T-cell (primary cell): ENCODE measurements at regions not wholly inside any gene's neighbourhood (a gene's known extent, or its start where the extent isn't known, plus 50 kb on each side); places are given as distances from the start of the nearest gene placed in this dataset.

Experiments used
- ATAC-seq, 4 experiments: fragments of 200-7000 bp in 3 of 4; fragments of 150-1000 bp in 1 of 4; cut with Tn5 transposase; replicated peaks in 1 of 4; 1 replicate in 3 of 4; 2 replicates in 1 of 4; pipeline ENCODE4 v1.10.0; 2021; ENCODE audit warnings: moderate library complexity in 3 of 4, mild to moderate bottlenecking in 2 of 4, moderate number of reproducible peaks in 1 of 4
- CTCF ChIA-PET, 2 donors: fragments of 300-600 bp; sonication (Branson Sonifier 250); formaldehyde crosslinking; loops; one replicate each; lab custom pipeline; 2022; ENCODE audit warnings: antibody characterized with exemption in 2 of 2; lab: Charles Lee
- POLR2A ChIA-PET, 2 donors: fragments of 300-600 bp; sonication (Branson Sonifier 250); formaldehyde crosslinking; loops; one replicate each; lab custom pipeline; 2022; ENCODE audit warnings: antibody characterized with exemption in 2 of 2; lab: Charles Lee
- DNase-seq, 35 experiments: peaks; one replicate each; pipeline versions ENCODE4 v3.0.0 to v3.0.0-alpha.2; 2013 to 2023
- H3K27ac ChIP-seq: one replicate; pipeline ENCODE4 v1.5.1; 2013; ENCODE audit warnings: low read length
- H3K27me3 ChIP-seq, 2 experiments: replicated peaks in 1 of 2; 1 replicate in 1 of 2; 2 replicates in 1 of 2; pipeline versions ENCODE4 v1.6.1 to v1.7.0; 2013; ENCODE audit warnings: low read length in 1 of 2, mixed read lengths in 1 of 2; ENCODE audit not compliant: control insufficient read depth in 2 of 2, insufficient read depth in 2 of 2; ENCODE audit errors: extremely low read depth in 1 of 2
- H3K36me3 ChIP-seq, 2 donors: 1 replicate in 1 of 2; 2 replicates in 1 of 2; pipeline versions ENCODE4 v1.6.1 to v1.7.0; 2013; ENCODE audit warnings: low read length in 1 of 2; ENCODE audit not compliant: control insufficient read depth in 2 of 2, insufficient read depth in 1 of 2; ENCODE audit errors: extremely low read depth in 1 of 2
- H3K4me1 ChIP-seq, 2 experiments: 1 replicate in 1 of 2; 2 replicates in 1 of 2; pipeline versions ENCODE4 v1.6.1 to v1.7.0; 2013; ENCODE audit warnings: low read length in 2 of 2, mixed read lengths in 1 of 2; ENCODE audit not compliant: insufficient read depth in 2 of 2, control insufficient read depth in 1 of 2; ENCODE audit errors: extremely low read depth in 1 of 2
- H3K4me3 ChIP-seq, 2 donors: 1 replicate in 1 of 2; 2 replicates in 1 of 2; pipeline versions ENCODE4 v1.5.1 to v1.7.0; 2013; ENCODE audit warnings: mild to moderate bottlenecking in 2 of 2, low read length in 1 of 2, moderate library complexity in 1 of 2; ENCODE audit not compliant: control insufficient read depth in 1 of 2; ENCODE audit errors: extremely low read depth in 1 of 2
- H3K9me3 ChIP-seq: 2 replicates; pipeline ENCODE4 v1.7.0; 2013
- H3K27ac Mint-ChIP-seq, 2 donors: one replicate each; pipeline ENCODE4 v1.8.0; 2020 to 2021; ENCODE audit warnings: mild to moderate bottlenecking in 2 of 2, mixed read lengths in 2 of 2
- H3K27me3 Mint-ChIP-seq, 2 donors: one replicate each; pipeline ENCODE4 v1.8.0; 2021 to 2022; ENCODE audit warnings: mixed read lengths in 2 of 2
- H3K36me3 Mint-ChIP-seq: one replicate; pipeline ENCODE4 v1.8.0; 2021; ENCODE audit warnings: mixed read lengths
- H3K4me1 Mint-ChIP-seq, 3 donors: one replicate each; pipeline ENCODE4 v1.8.0; 2020 to 2022; ENCODE audit warnings: mixed read lengths in 3 of 3, mild to moderate bottlenecking in 1 of 3
- H3K4me3 Mint-ChIP-seq, 3 donors: one replicate each; pipeline ENCODE4 v1.8.0; 2020 to 2022; ENCODE audit warnings: mild to moderate bottlenecking in 3 of 3, mixed read lengths in 3 of 3, moderate library complexity in 3 of 3
- H3K9me3 Mint-ChIP-seq, 3 donors: one replicate each; pipeline ENCODE4 v1.8.0; 2020 to 2022; ENCODE audit warnings: mixed read lengths in 3 of 3
- WGBS: methylation state at CpG from one replicate; pipeline ENCODE4 v1.1.5; 2013; ENCODE audit warnings: missing lambda C conversion rate; ENCODE audit not compliant: insufficient coverage; 5-methylcytosine and 5-hydroxymethylcytosine counted together

GRCh38 chr4:126969360-126970235 lies 663.2 kb upstream of the INTU start:
- no peak overlapping the region for H3K27ac Mint-ChIP-seq
- H3K9me3 ChIP-seq, result no peaks in the 10 kb centered on the region
- H3K4me1 Mint-ChIP-seq, result no peaks in the 10 kb centered on the region
- no peak overlapping the region for H3K4me3 Mint-ChIP-seq
- H3K27me3 ChIP-seq, result no peaks in the 10 kb centered on the region
- no CpG with 5 or more reads among the region's 6 CpGs for WGBS
- no peaks in the 10 kb centered on the region for H3K36me3 Mint-ChIP-seq
- no peak overlapping the region for H3K27ac ChIP-seq
- ATAC-seq (no peak), DNase-seq (no peak)
- POLR2A ChIA-PET, result no interaction called here
- no peaks in the 10 kb centered on the region for H3K27me3 Mint-ChIP-seq
- no peak overlapping the region for H3K4me3 ChIP-seq
- H3K4me1 ChIP-seq, result no peaks in the 10 kb centered on the region
- no peaks in the 10 kb centered on the region for H3K36me3 ChIP-seq
- H3K9me3 Mint-ChIP-seq, result peaks cover 2 to 22% (median 21%) of the 10 kb centered on the region in 3 donors
- CTCF ChIA-PET, result no interaction called here

- Histone ChIP-seq H3K9me3 (no peaks in the 10 kb centered on the region), H3K4me1 (no peaks in the 10 kb centered on the region), H3K4me3 (no peak overlapping the region), H3K27me3 (no peaks in the 10 kb centered on the region), H3K36me3 (no peaks in the 10 kb centered on the region), H3K27ac (no peak overlapping the region)
- CTCF ChIA-PET, result no interaction called here
- DNase-seq (no peak), ATAC-seq (no peak)
- Mint-ChIP-seq H3K36me3 (no peaks in the 10 kb centered on the region), H3K4me1 (no peaks in the 10 kb centered on the region), H3K27me3 (no peaks in the 10 kb centered on the region), H3K4me3 (no peak overlapping the region), H3K27ac (no peak overlapping the region), H3K9me3 (peaks cover 2 to 21% (median 12%) of the 10 kb centered on the region in 3 donors)
- WGBS, result no CpG with 5 or more reads among the region's 1 CpG
- POLR2A ChIA-PET, result no interaction called here
Measured at GRCh38 chr4:126973201-126973600, 659.6 kb upstream of the INTU start.

- no peaks in the 10 kb centered on the region for H3K4me1 ChIP-seq
- Mint-ChIP-seq H3K27me3 (no peaks in the 10 kb centered on the region), H3K27ac (no peak overlapping the region), H3K4me1 (no peaks in the 10 kb centered on the region), H3K4me3 (no peak overlapping the region), H3K36me3 (no peaks in the 10 kb centered on the region), H3K9me3 (peaks cover 4 to 27% (median 25%) of the 10 kb centered on the region in 3 donors)
- ChIA-PET POLR2A (no interaction called here), CTCF (no interaction called here)
- DNase-seq (no peak), ATAC-seq (no peak)
- H3K9me3 ChIP-seq, result no peaks in the 10 kb centered on the region
- no peaks in the 10 kb centered on the region for H3K36me3 ChIP-seq
- 60% methylated on average over 4 of the region's 5 CpGs for WGBS
- H3K4me3 ChIP-seq, result no peak overlapping the region
- H3K27ac ChIP-seq, result no peak overlapping the region
- H3K27me3 ChIP-seq, result no peaks in the 10 kb centered on the region
Measured at GRCh38 chr4:126976850-126977632, 655.7 kb upstream of the INTU start.

- H3K27ac Mint-ChIP-seq, result no peak overlapping the region
- Histone ChIP-seq H3K27ac (no peak overlapping the region), H3K36me3 (no peaks in the 10 kb centered on the region), H3K9me3 (no peaks in the 10 kb centered on the region), H3K4me1 (no peaks in the 10 kb centered on the region), H3K4me3 (no peak overlapping the region), H3K27me3 (no peaks in the 10 kb centered on the region)
- no CpG with 5 or more reads among the region's 1 CpG for WGBS
- no peak for DNase-seq
- no peak for ATAC-seq
- no peaks in the 10 kb centered on the region for H3K4me1 Mint-ChIP-seq
- H3K9me3 Mint-ChIP-seq, result peaks cover 10 to 39% (median 25%) of the 10 kb centered on the region in 3 donors
- no peaks in the 10 kb centered on the region for H3K36me3 Mint-ChIP-seq
- H3K27me3 Mint-ChIP-seq, result no peaks in the 10 kb centered on the region
- no peak overlapping the region for H3K4me3 Mint-ChIP-seq
- ChIA-PET POLR2A (no interaction called here), CTCF (no interaction called here)
Measured at GRCh38 chr4:126986005-126986404, 646.8 kb upstream of the INTU start.

GRCh38 chr4:126986828-126987227 lies 645.9 kb upstream of the INTU start:
- no peak overlapping the region for H3K27ac ChIP-seq
- Mint-ChIP-seq H3K36me3 (no peaks in the 10 kb centered on the region), H3K27me3 (no peaks in the 10 kb centered on the region), H3K27ac (no peak overlapping the region), H3K4me3 (no peak overlapping the region), H3K9me3 (peaks cover 10 to 33% (median 23%) of the 10 kb centered on the region in 3 donors), H3K4me1 (no peaks in the 10 kb centered on the region)
- H3K36me3 ChIP-seq, result no peaks in the 10 kb centered on the region
- H3K4me3 ChIP-seq, result no peak overlapping the region
- DNase-seq (no peak), ATAC-seq (no peak)
- ChIA-PET POLR2A (no interaction called here), CTCF (interaction anchor here in 1 of 2 donors (1.1 kb wide), 1 partner anchor 44 kb away, joined by 3 read pairs; no protein-coding TSS in a partner anchor)
- H3K4me1 ChIP-seq, result no peaks in the 10 kb centered on the region
- H3K27me3 ChIP-seq, result no peaks in the 10 kb centered on the region
- no peaks in the 10 kb centered on the region for H3K9me3 ChIP-seq

- Histone ChIP-seq H3K9me3 (no peaks in the 10 kb centered on the region), H3K36me3 (no peaks in the 10 kb centered on the region), H3K27me3 (no peaks in the 10 kb centered on the region), H3K4me3 (no peak overlapping the region), H3K27ac (no peak overlapping the region), H3K4me1 (no peaks in the 10 kb centered on the region)
- H3K27me3 Mint-ChIP-seq, result no peaks in the 10 kb centered on the region
- H3K4me3 Mint-ChIP-seq, result no peak overlapping the region
- 91% methylated on average over 1 of the region's 1 CpG for WGBS
- ChIA-PET POLR2A (no interaction called here), CTCF (no interaction called here)
- H3K9me3 Mint-ChIP-seq, result peaks cover 0 to 13% (median 9%) of the 10 kb centered on the region in 3 donors
- no peaks in the 10 kb centered on the region for H3K36me3 Mint-ChIP-seq
- no peak overlapping the region for H3K27ac Mint-ChIP-seq
- DNase-seq (no peak), ATAC-seq (no peak)
- H3K4me1 Mint-ChIP-seq, result no peaks in the 10 kb centered on the region
Measured at GRCh38 chr4:126991965-126992364, 640.8 kb upstream of the INTU start.
